ENCODE measurements at regions not wholly inside any gene's neighbourhood (a gene's known extent, or its start where the extent isn't known, plus 50 kb on each side); places are given as distances from the start of the nearest gene placed in this dataset.
"Not testable (repeated sequence)": the region's sequence is repeated elsewhere in the genome, so short reads cannot be mapped to it uniquely, and the experiment has no call there.

DNA sequence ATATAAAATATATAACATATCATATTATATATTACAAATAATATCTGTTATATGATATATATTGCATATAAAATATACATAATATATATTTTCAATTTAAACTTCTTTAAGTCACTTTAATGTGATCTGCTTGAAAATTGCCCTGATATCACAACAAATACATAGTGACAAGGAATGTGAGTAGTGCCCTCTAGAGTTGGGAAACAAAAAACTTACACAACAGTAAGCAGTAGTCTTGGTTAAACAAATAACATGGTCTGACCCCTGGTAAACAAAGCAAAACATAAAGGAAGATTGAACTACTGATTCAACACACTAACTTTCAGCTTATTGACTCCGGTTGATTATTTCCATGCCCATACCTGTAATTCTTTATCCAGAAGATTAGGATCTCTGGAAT is 188.3 kb upstream of the NMUR2 start:
- FAIRE-seq, result no peak
- no peak for DNase-seq (ENCODE audit: insufficient read length)
- TF ChIP-seq POLR2A (IDR thresholded peaks at IDR 0.05; ENCODE audit: low read depth, low read length) (no peak), TAF1 (IDR thresholded peaks at IDR 0.05; ENCODE audit: borderline replicate concordance, low read depth, low read length) (no peak), POLR2AphosphoS5 (IDR thresholded peaks at IDR 0.05; ENCODE audit: low read depth, low read length) (no peak)

DNA sequence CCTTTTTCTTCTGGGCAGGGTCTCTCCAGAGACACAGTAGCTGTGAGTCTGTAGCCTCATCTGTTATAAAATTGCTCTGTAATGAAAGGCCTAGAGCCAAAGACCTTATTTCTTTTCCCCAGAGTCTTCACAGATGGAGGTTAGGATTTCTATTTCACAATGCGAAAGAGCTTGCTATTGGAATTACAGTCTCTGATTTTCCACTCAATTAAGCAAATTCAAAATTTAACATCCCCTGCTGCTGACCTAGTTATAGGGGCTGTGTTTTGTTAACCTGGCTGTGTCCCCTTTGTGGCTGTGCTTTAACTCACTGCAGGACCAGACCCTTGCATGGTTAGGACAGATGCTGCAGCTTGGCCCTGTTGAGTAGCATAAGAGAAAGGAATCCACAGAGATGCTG is 190.3 kb upstream of the NMUR2 start:
- TF ChIP-seq TAF1 (IDR thresholded peaks at IDR 0.05; ENCODE audit: borderline replicate concordance, low read depth, low read length) (no peak), POLR2AphosphoS5 (IDR thresholded peaks at IDR 0.05; ENCODE audit: low read depth, low read length) (no peak), POLR2A (IDR thresholded peaks at IDR 0.05; ENCODE audit: low read depth, low read length) (no peak)
- FAIRE-seq, result no peak

GRCh38 chr5:152599096-152599495 is 194.0 kb upstream of the NMUR2 start:
- TF ChIP-seq TAF1 (IDR thresholded peaks at IDR 0.05; ENCODE audit: borderline replicate concordance, low read depth, low read length), result no peak
- TF ChIP-seq POLR2AphosphoS5 (IDR thresholded peaks at IDR 0.05; ENCODE audit: low read depth, low read length), result no peak
- TF ChIP-seq POLR2A (IDR thresholded peaks at IDR 0.05; ENCODE audit: low read depth, low read length), result no peak
- FAIRE-seq (no peak), DNase-seq (ENCODE audit: insufficient read length) (no peak)

More for the DNA sequence above, 190.3 kb upstream of the NMUR2 start:
- DNase-seq (ENCODE audit: insufficient read length), result no peak

- no peak for FAIRE-seq
- no peak for DNase-seq (ENCODE audit: insufficient read length)
- TF ChIP-seq POLR2A (IDR thresholded peaks at IDR 0.05; ENCODE audit: low read depth, low read length) (no peak), POLR2AphosphoS5 (IDR thresholded peaks at IDR 0.05; ENCODE audit: low read depth, low read length) (no peak), TAF1 (IDR thresholded peaks at IDR 0.05; ENCODE audit: borderline replicate concordance, low read depth, low read length) (no peak)
Observed at GRCh38 chr5:152601806-152602732, 197.0 kb upstream of the NMUR2 start.

DNA sequence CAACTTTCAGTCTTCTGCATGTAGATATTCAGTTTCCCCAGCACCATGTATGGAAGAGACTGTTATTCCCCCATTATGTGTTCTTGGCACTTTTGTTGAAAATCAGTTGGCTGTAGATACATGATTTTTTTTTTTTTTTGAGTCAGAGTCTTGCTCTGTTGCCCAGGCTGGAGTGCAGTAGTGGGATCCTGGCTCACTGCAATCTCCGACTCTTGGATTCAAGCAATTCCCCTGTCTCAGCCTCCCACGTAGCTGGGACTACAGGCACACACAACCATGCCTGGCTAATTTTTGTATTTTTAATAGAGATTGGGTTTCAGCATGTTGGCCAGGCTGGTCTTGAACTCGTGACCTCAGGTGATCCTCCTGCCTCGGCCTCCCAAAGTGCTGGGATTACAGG is 201.0 kb upstream of the NMUR2 start:
- not testable (repeated sequence) for FAIRE-seq; DNase-seq (ENCODE audit: insufficient read length)

GRCh38 chr5:152606776-152607364 is 201.8 kb upstream of the NMUR2 start:
- no peak for DNase-seq (ENCODE audit: insufficient read length)
- no peak for FAIRE-seq
- TF ChIP-seq POLR2A (IDR thresholded peaks at IDR 0.05; ENCODE audit: low read depth, low read length), result no peak
- TF ChIP-seq POLR2AphosphoS5 (IDR thresholded peaks at IDR 0.05; ENCODE audit: low read depth, low read length), result no peak
- no peak for TF ChIP-seq TAF1 (IDR thresholded peaks at IDR 0.05; ENCODE audit: borderline replicate concordance, low read depth, low read length)

GRCh38 chr5:152607401-152608160 is 202.5 kb upstream of the NMUR2 start:
- DNase-seq (ENCODE audit: insufficient read length) (no peak), FAIRE-seq (no peak)
- TF ChIP-seq POLR2A (IDR thresholded peaks at IDR 0.05; ENCODE audit: low read depth, low read length) (no peak), POLR2AphosphoS5 (IDR thresholded peaks at IDR 0.05; ENCODE audit: low read depth, low read length) (no peak), TAF1 (IDR thresholded peaks at IDR 0.05; ENCODE audit: borderline replicate concordance, low read depth, low read length) (no peak)

- no peak for FAIRE-seq
- TF ChIP-seq TAF1 (IDR thresholded peaks at IDR 0.05; ENCODE audit: borderline replicate concordance, low read depth, low read length) (no peak), POLR2AphosphoS5 (IDR thresholded peaks at IDR 0.05; ENCODE audit: low read depth, low read length) (no peak), POLR2A (IDR thresholded peaks at IDR 0.05; ENCODE audit: low read depth, low read length) (no peak)
- DNase-seq (ENCODE audit: insufficient read length), result no peak
Observed at GRCh38 chr5:152608458-152608857, 203.4 kb upstream of the NMUR2 start.

DNA sequence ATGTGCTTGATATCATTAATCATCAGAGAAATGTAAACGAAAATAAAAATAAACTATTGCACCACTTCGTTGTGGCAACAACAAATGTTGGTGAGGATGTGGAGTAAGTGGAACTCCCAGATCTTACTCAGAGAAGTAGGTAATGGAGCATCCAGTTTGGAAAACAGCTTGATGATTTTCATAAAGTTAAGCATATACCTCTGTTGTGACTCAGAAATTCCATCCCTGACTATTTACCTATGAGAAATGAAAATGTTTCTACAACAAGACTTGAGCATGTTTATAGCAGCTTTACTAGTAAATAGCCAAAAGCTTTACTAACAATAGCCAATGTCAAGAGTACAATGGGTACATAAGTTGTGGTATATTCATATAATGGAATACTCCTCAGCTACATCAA is 214.7 kb upstream of the NMUR2 start:
- TF ChIP-seq TAF1 (IDR thresholded peaks at IDR 0.05; ENCODE audit: borderline replicate concordance, low read depth, low read length), result no peak
- no peak for TF ChIP-seq POLR2AphosphoS5 (IDR thresholded peaks at IDR 0.05; ENCODE audit: low read depth, low read length)
- TF ChIP-seq POLR2A (IDR thresholded peaks at IDR 0.05; ENCODE audit: low read depth, low read length), result no peak
- DNase-seq (ENCODE audit: insufficient read length) (no peak), FAIRE-seq (no peak)

GRCh38 chr5:152622628-152623027 is 217.5 kb upstream of the NMUR2 start:
- TF ChIP-seq TAF1 (IDR thresholded peaks at IDR 0.05; ENCODE audit: borderline replicate concordance, low read depth, low read length), result no peak
- TF ChIP-seq POLR2A (IDR thresholded peaks at IDR 0.05; ENCODE audit: low read depth, low read length), result no peak
- no peak for TF ChIP-seq POLR2AphosphoS5 (IDR thresholded peaks at IDR 0.05; ENCODE audit: low read depth, low read length)
- FAIRE-seq (no peak), DNase-seq (ENCODE audit: insufficient read length) (no peak)

GRCh38 chr5:152623951-152624350 is 218.9 kb upstream of the NMUR2 start:
- no peak for TF ChIP-seq TAF1 (IDR thresholded peaks at IDR 0.05; ENCODE audit: borderline replicate concordance, low read depth, low read length)
- TF ChIP-seq POLR2A (IDR thresholded peaks at IDR 0.05; ENCODE audit: low read depth, low read length), result no peak
- no peak for TF ChIP-seq POLR2AphosphoS5 (IDR thresholded peaks at IDR 0.05; ENCODE audit: low read depth, low read length)
- no peak for DNase-seq (ENCODE audit: insufficient read length)
- no peak for FAIRE-seq
